Body of pancreas (tissue), 4 donors: ENCODE measurements at regions not wholly inside any gene's neighbourhood (a gene's known extent, or its start where the extent isn't known, plus 50 kb on each side); places are given as distances from the start of the nearest gene placed in this dataset.
"Not testable (repeated sequence)": the region's sequence is repeated elsewhere in the genome, so short reads cannot be mapped to it uniquely, and the experiment has no call there.

Experiments
- ATAC-seq: fragments of 150-250 bp; one replicate; pipeline ENCODE4 v1.9.1; 2016
- DNase-seq, 4 donors: peaks; one replicate each; pipeline ENCODE4 v3.0.0-alpha.2; 2019
- H3K27ac ChIP-seq, 4 donors: fragments of 200-600 bp; sonication (generic); 1 replicate in 3 of 4; 2 replicates in 1 of 4; pipeline versions ENCODE4 v1.5.1 to v1.6.1; 2016 to 2019; ENCODE audit warnings: mild to moderate bottlenecking in 1 of 4, mixed read lengths in 1 of 4, moderate library complexity in 1 of 4
- H3K27me3 ChIP-seq, 2 donors: fragments of 200-600 bp; sonication (generic); one replicate each; pipeline ENCODE4 v1.6.0; 2016; ENCODE audit warnings: mild to moderate bottlenecking in 1 of 2
- H3K36me3 ChIP-seq, 2 donors: fragments of 200-600 bp; sonication (generic); replicated peaks in 1 of 2; 2 replicates each; pipeline ENCODE4 v1.5.1; 2016; ENCODE audit warnings: low read depth in 2 of 2; ENCODE audit not compliant: insufficient read depth in 1 of 2
- H3K4me1 ChIP-seq: fragments of 200-600 bp; sonication (generic); one replicate; pipeline ENCODE4 v1.6.0; 2016
- H3K4me3 ChIP-seq, 2 donors: fragments of 200-600 bp; sonication (generic); 1 replicate in 1 of 2; 2 replicates in 1 of 2; pipeline ENCODE4 v1.5.1; 2016 to 2019
- H3K9me3 ChIP-seq, 3 donors: fragments of 200-600 bp; sonication (generic); 1 replicate in 2 of 3; 2 replicates in 1 of 3; pipeline ENCODE4 v1.5.1; 2016
- CTCF ChIP-seq, 7 experiments: fragments of 450-650 bp in 4 of 7; fragments of 200-600 bp in 3 of 7; sonication (generic) in 3 of 7; IDR thresholded peaks; one replicate each; pipeline ENCODE4 v1.5.1; 2016 to 2019; ENCODE audit warnings: antibody characterized with exemption in 7 of 7
- POLR2A ChIP-seq, 3 donors: fragments of 450-650 bp; IDR thresholded peaks; one replicate each; pipeline ENCODE4 v1.6.1; 2016; ENCODE audit warnings: antibody characterized with exemption in 3 of 3, mild to moderate bottlenecking in 2 of 3
- WGBS, 2 donors: methylation state at CpG; one replicate each; pipeline ENCODE4 v1.1.5; 2017; 5-methylcytosine and 5-hydroxymethylcytosine counted together
- intact Hi-C: fragments of 100-400 bp; cut with DNase I; formaldehyde crosslinking; loops from one replicate; pipeline ENCODE4 v1.15.1; 2023

- peaks cover 0 to 5% (median 0%) of the 10 kb centered on the region in 3 donors for H3K9me3 ChIP-seq
- no peaks in the 10 kb centered on the region for H3K36me3 ChIP-seq
- no peak overlapping the region for H3K4me3 ChIP-seq
- ATAC-seq, result no peak
- intact Hi-C loops, result no loop called here
- no peak for DNase-seq
- no peaks in the 10 kb centered on the region for H3K4me1 ChIP-seq
- 79 to 83% methylated on average over 10 of the region's 10 CpGs for WGBS, 2 donors
- H3K27ac ChIP-seq, result no peak overlapping the region
- no peak for TF ChIP-seq POLR2A (IDR thresholded peaks at IDR 0.05)
- TF ChIP-seq CTCF (IDR thresholded peaks at IDR 0.05), result no peak
- H3K27me3 ChIP-seq, result no peaks in the 10 kb centered on the region
These were observed 430.0 kb upstream of the KAZN start for GRCh38 chr1:14168326-14169063.

- peaks cover 0 to 5% (median 0%) of the 10 kb centered on the region in 3 donors for H3K9me3 ChIP-seq
- no peaks in the 10 kb centered on the region for H3K36me3 ChIP-seq
- WGBS, 2 donors, result 78 to 79% methylated on average over 5 of the region's 5 CpGs
- H3K27me3 ChIP-seq, result no peaks in the 10 kb centered on the region
- H3K27ac ChIP-seq, result no peak overlapping the region
- intact Hi-C loops, result no loop called here
- DNase-seq (no peak), ATAC-seq (no peak)
- no peaks in the 10 kb centered on the region for H3K4me1 ChIP-seq
- H3K4me3 ChIP-seq, result no peak overlapping the region
- TF ChIP-seq POLR2A (IDR thresholded peaks at IDR 0.05) (no peak), CTCF (IDR thresholded peaks at IDR 0.05) (no peak)
These were observed 424.9 kb upstream of the KAZN start for GRCh38 chr1:14173598-14173997.

GRCh38 chr1:14177866-14178265, 420.6 kb upstream of the KAZN start:
- H3K4me1 ChIP-seq, H3K4me3 ChIP-seq, H3K27ac ChIP-seq, DNase-seq, H3K9me3 ChIP-seq, intact Hi-C loops, ATAC-seq, H3K36me3 ChIP-seq, H3K27me3 ChIP-seq: not testable (repeated sequence)
- 67 to 71% methylated on average over 5 of the region's 5 CpGs for WGBS, 2 donors

GRCh38 chr1:14180738-14181137, 417.7 kb upstream of the KAZN start:
- WGBS, 2 donors, result 54 to 63% methylated on average over 4 of the region's 4 CpGs
- ATAC-seq (no peak), DNase-seq (no peak)
- Histone ChIP-seq H3K36me3 (no peaks in the 10 kb centered on the region), H3K4me3 (no peak overlapping the region), H3K27me3 (no peaks in the 10 kb centered on the region), H3K9me3 (no peaks in the 10 kb centered on the region), H3K27ac (no peak overlapping the region), H3K4me1 (no peaks in the 10 kb centered on the region)
- no peak for TF ChIP-seq CTCF (IDR thresholded peaks at IDR 0.05)
- TF ChIP-seq POLR2A (IDR thresholded peaks at IDR 0.05), result no peak
- intact Hi-C loops, result no loop called here

- TF ChIP-seq CTCF (IDR thresholded peaks at IDR 0.05) (no peak), POLR2A (IDR thresholded peaks at IDR 0.05) (no peak)
- DNase-seq (no peak), ATAC-seq (no peak)
- no peaks in the 10 kb centered on the region for H3K36me3 ChIP-seq
- intact Hi-C loops, result no loop called here
- no peaks in the 10 kb centered on the region for H3K9me3 ChIP-seq
- H3K4me1 ChIP-seq, result no peaks in the 10 kb centered on the region
- 63 to 80% methylated on average over 9 of the region's 9 CpGs for WGBS, 2 donors
- H3K27ac ChIP-seq, result no peak overlapping the region
- no peaks in the 10 kb centered on the region for H3K27me3 ChIP-seq
- no peak overlapping the region for H3K4me3 ChIP-seq
These were observed 417.2 kb upstream of the KAZN start for GRCh38 chr1:14181191-14181795.
